ENCODE measurements at regions not wholly inside any gene's neighbourhood (a gene's known extent, or its start where the extent isn't known, plus 50 kb on each side); places are given as distances from the start of the nearest gene placed in this dataset.

DNA sequence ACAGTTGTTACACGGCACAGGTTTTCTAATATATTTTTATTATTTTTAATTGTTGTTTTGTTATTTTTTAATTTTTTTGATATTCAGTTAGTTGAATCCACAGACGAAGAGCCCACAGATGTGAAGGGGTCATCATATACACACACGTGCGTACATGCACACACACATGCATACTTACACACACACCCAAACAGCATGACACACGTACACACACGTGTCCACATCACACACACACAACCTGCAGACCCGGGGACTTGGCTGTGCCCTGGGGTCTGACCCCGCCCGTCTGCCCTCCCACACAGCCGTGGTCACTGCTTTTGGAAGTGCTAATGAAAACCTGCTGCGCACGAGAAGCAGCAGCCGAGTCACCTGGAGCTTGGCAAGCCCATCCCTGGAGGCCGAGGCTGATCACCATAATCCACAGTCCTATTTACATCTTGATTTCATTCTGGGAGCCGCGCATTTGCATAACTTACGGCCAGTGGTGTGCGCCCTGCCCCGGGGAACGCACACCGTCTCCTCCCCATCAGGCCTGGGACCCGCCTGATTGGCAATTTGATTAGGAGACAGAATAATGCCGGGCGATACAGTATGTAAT is 110.3 kb downstream of the BRD1 start:
- Histone ChIP-seq H3K27ac (no peak overlapping the region), H3K4me3 (no peak overlapping the region), H3K9me3 (no peaks in the 10 kb centered on the region), H3K4me1 (no peaks in the 10 kb centered on the region), H3K36me3 (ENCODE audit: insufficient read depth in 1 of 2, low read depth in 1 of 2) (no peaks in the 10 kb centered on the region), H3K27me3 (ENCODE audit: insufficient read depth in 3 of 3, low read length in 2 of 3) (peaks cover 0 to 22% (median 7%) of the 10 kb centered on the region in 3 donors)
- 63 to 67% (median 67%) methylated on average over 24 of the region's 24 CpGs for WGBS, 3 donors
- TF ChIP-seq, protein P1, sequence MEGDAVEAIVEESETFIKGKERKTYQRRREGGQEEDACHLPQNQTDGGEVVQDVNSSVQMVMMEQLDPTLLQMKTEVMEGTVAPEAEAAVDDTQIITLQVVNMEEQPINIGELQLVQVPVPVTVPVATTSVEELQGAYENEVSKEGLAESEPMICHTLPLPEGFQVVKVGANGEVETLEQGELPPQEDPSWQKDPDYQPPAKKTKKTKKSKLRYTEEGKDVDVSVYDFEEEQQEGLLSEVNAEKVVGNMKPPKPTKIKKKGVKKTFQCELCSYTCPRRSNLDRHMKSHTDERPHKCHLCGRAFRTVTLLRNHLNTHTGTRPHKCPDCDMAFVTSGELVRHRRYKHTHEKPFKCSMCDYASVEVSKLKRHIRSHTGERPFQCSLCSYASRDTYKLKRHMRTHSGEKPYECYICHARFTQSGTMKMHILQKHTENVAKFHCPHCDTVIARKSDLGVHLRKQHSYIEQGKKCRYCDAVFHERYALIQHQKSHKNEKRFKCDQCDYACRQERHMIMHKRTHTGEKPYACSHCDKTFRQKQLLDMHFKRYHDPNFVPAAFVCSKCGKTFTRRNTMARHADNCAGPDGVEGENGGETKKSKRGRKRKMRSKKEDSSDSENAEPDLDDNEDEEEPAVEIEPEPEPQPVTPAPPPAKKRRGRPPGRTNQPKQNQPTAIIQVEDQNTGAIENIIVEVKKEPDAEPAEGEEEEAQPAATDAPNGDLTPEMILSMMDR (IDR thresholded peaks at IDR 0.05) = no peak
- intact Hi-C loops (cut with DNase I) = no loop called here
- no peak for ATAC-seq
- no peak for DNase-seq

DNA sequence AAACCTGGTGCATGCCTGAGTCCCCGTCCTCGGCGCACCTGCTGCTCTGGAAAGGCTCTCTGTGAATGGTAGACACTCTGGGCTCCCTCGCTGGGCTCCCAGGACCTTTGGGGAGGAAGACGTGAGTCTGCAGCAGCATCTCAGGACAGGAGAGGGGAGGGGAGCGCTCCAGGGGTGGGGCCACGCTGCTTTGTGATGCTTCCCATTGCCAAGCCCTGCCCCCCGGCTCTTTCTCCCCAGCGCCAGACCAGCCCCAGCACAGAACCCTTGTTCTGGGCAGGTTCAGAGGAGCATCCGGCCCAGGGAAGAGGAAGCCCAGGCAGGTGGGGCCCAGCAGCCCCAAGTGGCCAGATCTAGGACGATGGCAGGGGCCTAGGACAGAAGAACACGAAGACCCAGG is 111.2 kb downstream of the BRD1 start:
- H3K36me3 ChIP-seq (ENCODE audit: insufficient read depth in 1 of 2, low read depth in 1 of 2) = no peaks in the 10 kb centered on the region
- no peak overlapping the region for H3K27ac ChIP-seq
- ATAC-seq (no peak), DNase-seq (no peak)
- no peaks in the 10 kb centered on the region for H3K4me1 ChIP-seq
- TF ChIP-seq, protein P1 (IDR thresholded peaks at IDR 0.05) = no peak
- H3K9me3 ChIP-seq = no peaks in the 10 kb centered on the region
- 41 to 61% (median 52%) methylated on average over 11 to 12 of the region's 12 CpGs for WGBS, 3 donors
- H3K27me3 ChIP-seq (ENCODE audit: insufficient read depth in 3 of 3, low read length in 2 of 3) = peaks cover 0 to 32% (median 11%) of the 10 kb centered on the region in 3 donors
- intact Hi-C loops (cut with DNase I) = no loop called here
- no peak overlapping the region for H3K4me3 ChIP-seq

DNA sequence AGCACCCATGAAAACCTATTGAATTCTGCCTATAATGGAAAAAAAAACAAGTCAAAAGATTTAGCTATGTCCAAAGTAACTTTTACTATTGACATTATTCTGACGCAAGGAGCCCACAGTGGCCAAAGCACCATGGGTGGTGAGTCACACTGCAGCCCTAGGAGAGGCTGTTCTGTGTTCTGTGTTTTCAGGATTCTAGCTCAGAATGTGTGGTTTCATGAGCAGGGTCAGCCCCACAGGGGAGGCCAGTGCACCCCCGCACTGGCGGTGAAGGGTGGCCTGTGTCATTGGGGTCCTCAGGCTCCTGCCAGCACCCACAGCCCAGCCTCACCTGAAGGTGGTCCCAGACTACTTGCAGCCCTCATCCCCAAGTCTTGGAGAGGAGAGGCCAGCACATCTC is 112.2 kb downstream of the BRD1 start:
- no peak for DNase-seq
- H3K4me3 ChIP-seq = no peak overlapping the region
- intact Hi-C loops (cut with DNase I) = no loop called here
- TF ChIP-seq, protein P1 (IDR thresholded peaks at IDR 0.05) = no peak
- H3K36me3 ChIP-seq (ENCODE audit: insufficient read depth in 1 of 2, low read depth in 1 of 2) = no peaks in the 10 kb centered on the region
- WGBS, 3 donors = 83 to 92% (median 88%) methylated on average over 3 of the region's 3 CpGs
- no peak overlapping the region for H3K27ac ChIP-seq
- H3K4me1 ChIP-seq = no peaks in the 10 kb centered on the region
- no peak for ATAC-seq
- no peaks in the 10 kb centered on the region for H3K9me3 ChIP-seq
- H3K27me3 ChIP-seq (ENCODE audit: insufficient read depth in 3 of 3, low read length in 2 of 3) = peaks cover 0 to 39% (median 15%) of the 10 kb centered on the region in 3 donors

DNA sequence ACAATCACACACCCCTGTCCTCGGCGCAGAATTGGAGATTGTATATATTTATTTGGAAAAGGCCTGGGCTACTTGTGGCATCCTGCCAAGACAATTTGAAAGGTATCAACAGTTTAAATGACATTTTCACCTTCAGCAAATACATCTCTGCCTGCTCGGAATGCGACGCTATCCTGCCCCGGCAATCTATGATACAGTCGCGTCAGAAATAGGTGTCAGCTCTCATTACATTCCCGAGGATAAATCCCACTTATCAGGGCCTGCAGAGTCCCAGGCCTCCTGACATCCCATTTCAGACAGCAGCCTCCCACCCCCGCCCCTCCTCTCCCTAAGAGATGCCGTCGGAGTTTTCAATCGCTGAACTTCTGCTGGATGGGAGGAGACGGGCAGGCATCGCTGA is 114.7 kb downstream of the BRD1 start:
- peaks cover 0 to 33% (median 20%) of the 10 kb centered on the region in 3 donors for H3K27me3 ChIP-seq (ENCODE audit: insufficient read depth in 3 of 3, low read length in 2 of 3)
- DNase-seq (no peak), ATAC-seq (no peak)
- intact Hi-C loops (cut with DNase I) = no loop called here
- H3K9me3 ChIP-seq = no peaks in the 10 kb centered on the region
- H3K36me3 ChIP-seq (ENCODE audit: insufficient read depth in 1 of 2, low read depth in 1 of 2) = no peaks in the 10 kb centered on the region
- no peak overlapping the region for H3K4me3 ChIP-seq
- 82 to 87% (median 86%) methylated on average over 15 of the region's 15 CpGs for WGBS, 3 donors
- TF ChIP-seq, protein P1 (IDR thresholded peaks at IDR 0.05) = no peak
- H3K4me1 ChIP-seq = no peaks in the 10 kb centered on the region
- H3K27ac ChIP-seq = no peak overlapping the region

Data from psoas muscle (tissue), 7 donors.